H1 (cell line): ENCODE measurements at regions not wholly inside any gene's neighbourhood (a gene's known extent, or its start where the extent isn't known, plus 50 kb on each side); places are given as distances from the start of the nearest gene placed in this dataset.
"Not testable (repeated sequence)": the region's sequence is repeated elsewhere in the genome, so short reads cannot be mapped to it uniquely, and the experiment has no call there.

ENCODE experiments used
- CTCF ChIA-PET: fragments of 300-600 bp; sonication (Branson Sonifier 250); formaldehyde crosslinking; loops from one replicate; lab custom pipeline; 2021; ENCODE audit not compliant: partially characterized antibody; lab: Charles Lee
- POLR2A ChIA-PET: fragments of 300-600 bp; sonication (Branson Sonifier 250); formaldehyde crosslinking; loops from one replicate; lab custom pipeline; 2021; ENCODE audit warnings: inconsistent platforms; ENCODE audit not compliant: partially characterized antibody; lab: Charles Lee
- DNase-seq, 2 experiments: peaks; one replicate each; pipeline versions ENCODE4 v3.0.0 to v3.0.0-alpha.2; 2010 to 2022; ENCODE audit warnings: low spot score in 2 of 2, low read depth in 1 of 2, mixed read lengths in 1 of 2
- FAIRE-seq: peaks from 2 replicates; lab custom pipeline; 2011; peaks lifted over from hg19 to GRCh38; lab: Jason Lieb, UNC
- H2AFZ ChIP-seq: 2 replicates; pipeline ENCODE4 v1.8.1; 2012; ENCODE audit warnings: low read length, inconsistent platforms
- H2AK5ac ChIP-seq: 2 replicates; pipeline ENCODE4 v1.6.1; 2013; ENCODE audit warnings: low read depth, low read length
- H2BK120ac ChIP-seq: replicated peaks from 2 replicates; pipeline ENCODE3; 2013; ENCODE audit warnings: low read depth, low read length, inconsistent platforms
- H2BK12ac ChIP-seq: 2 replicates; pipeline ENCODE4 v1.6.1; 2013; ENCODE audit warnings: low read depth, low read length
- H2BK15ac ChIP-seq: 2 replicates; pipeline ENCODE4 v1.6.1; 2013; ENCODE audit warnings: low read length
- H2BK20ac ChIP-seq: 2 replicates; pipeline ENCODE4 v1.6.1; 2013; ENCODE audit warnings: low read length
- H2BK5ac ChIP-seq: 2 replicates; pipeline ENCODE4 v1.6.1; 2013; ENCODE audit warnings: low read depth, low read length
- H3K14ac ChIP-seq: 2 replicates; pipeline ENCODE4 v1.6.1; 2013; ENCODE audit warnings: inconsistent platforms; ENCODE audit not compliant: insufficient read length
- H3K18ac ChIP-seq: 2 replicates; pipeline ENCODE4 v1.6.1; 2013; ENCODE audit warnings: low read length; ENCODE audit errors: extremely low read depth
- H3K23ac ChIP-seq: 2 replicates; pipeline ENCODE4 v1.6.1; 2013; ENCODE audit warnings: inconsistent platforms; ENCODE audit not compliant: insufficient read length
- H3K23me2 ChIP-seq: 2 replicates; pipeline ENCODE4 v1.6.1; 2013; ENCODE audit warnings: low read depth, low read length
- H3K27ac ChIP-seq: 2 replicates; pipeline ENCODE4 v1.6.1; 2011; ENCODE audit warnings: low read depth, low read length, inconsistent platforms
- H3K27me3 ChIP-seq, 4 experiments: replicated peaks in 1 of 4; 1 replicate in 1 of 4; 2 replicates in 3 of 4; pipeline versions ENCODE4 v1.6.1 to v1.8.1; 2011 to 2013; ENCODE audit warnings: low read length in 3 of 4, mild to moderate bottlenecking in 3 of 4, inconsistent platforms in 2 of 4, mixed read lengths in 2 of 4, moderate library complexity in 1 of 4; ENCODE audit not compliant: control insufficient read depth in 3 of 4, insufficient read depth in 3 of 4; ENCODE audit errors: extremely low read depth in 1 of 4
- H3K36me3 ChIP-seq, 4 experiments: 2 replicates each; pipeline versions ENCODE4 v1.6.1 to v1.8.1; 2011 to 2013; ENCODE audit warnings: mild to moderate bottlenecking in 4 of 4, low read length in 3 of 4, moderate library complexity in 2 of 4, control low read depth in 1 of 4, inconsistent platforms in 1 of 4; ENCODE audit not compliant: insufficient read depth in 4 of 4, control insufficient read depth in 2 of 4
- H3K4ac ChIP-seq: replicated peaks from 2 replicates; pipeline ENCODE3; 2013; ENCODE audit warnings: low read length, low read depth, mixed read lengths, inconsistent platforms; ENCODE audit not compliant: insufficient read length
- H3K4me1 ChIP-seq, 4 experiments: replicated peaks in 1 of 4; 1 replicate in 1 of 4; 2 replicates in 3 of 4; pipeline versions ENCODE4 v1.6.1 to v1.8.1; 2011 to 2013; ENCODE audit warnings: low read length in 3 of 4, inconsistent platforms in 2 of 4, mixed read lengths in 1 of 4; ENCODE audit not compliant: insufficient read depth in 4 of 4, control insufficient read depth in 3 of 4
- H3K4me2 ChIP-seq, 2 experiments: 2 replicates each; pipeline versions ENCODE4 v1.6.1 to v1.8.1; 2011 to 2013; ENCODE audit warnings: low read depth in 2 of 2, low read length in 2 of 2, control low read depth in 1 of 2, inconsistent platforms in 1 of 2, mild to moderate bottlenecking in 1 of 2; ENCODE audit not compliant: insufficient read depth in 1 of 2
- H3K4me3 ChIP-seq, 4 experiments: fragments of 200-600, 300-600 bp in 1 of 4; sonication (generic), shearing (Covaris generic), sonication (Bioruptor Twin) in 1 of 4; 2 replicates each; pipeline versions ENCODE4 v1.5.1 to v1.8.1; 2011 to 2016; ENCODE audit warnings: low read length in 4 of 4, low read depth in 3 of 4, control low read depth in 2 of 4, inconsistent platforms in 2 of 4, mild to moderate bottlenecking in 2 of 4, mixed read lengths in 1 of 4, moderate library complexity in 1 of 4; ENCODE audit not compliant: insufficient read depth in 2 of 4; ENCODE audit errors: extremely low read depth in 1 of 4
- H3K56ac ChIP-seq: replicated peaks from 2 replicates; pipeline ENCODE3; 2013; ENCODE audit warnings: low read depth, mild to moderate bottlenecking, mixed read lengths, low read length, inconsistent platforms; ENCODE audit not compliant: insufficient read length
- H3K79me1 ChIP-seq: 2 replicates; pipeline ENCODE4 v1.6.1; 2013; ENCODE audit warnings: low read depth, low read length, control low read depth
- H3K79me2 ChIP-seq, 2 experiments: 2 replicates each; pipeline versions ENCODE4 v1.6.1 to v1.8.1; 2012 to 2013; ENCODE audit warnings: low read length in 2 of 2, mild to moderate bottlenecking in 2 of 2, inconsistent platforms in 1 of 2; ENCODE audit not compliant: insufficient read depth in 2 of 2, control insufficient read depth in 1 of 2
- H3K9ac ChIP-seq, 4 experiments: replicated peaks in 1 of 4; 1 replicate in 1 of 4; 2 replicates in 3 of 4; pipeline versions ENCODE4 v1.6.1 to v1.8.1; 2011 to 2013; ENCODE audit warnings: low read depth in 3 of 4, low read length in 3 of 4, control low read depth in 2 of 4, mild to moderate bottlenecking in 2 of 4, moderate library complexity in 2 of 4, inconsistent platforms in 1 of 4; ENCODE audit errors: extremely low read depth in 1 of 4
- H3K9me3 ChIP-seq, 2 experiments: 2 replicates each; pipeline versions ENCODE4 v1.6.1 to v1.8.1; 2012 to 2013; ENCODE audit warnings: mild to moderate bottlenecking in 2 of 2, moderate library complexity in 2 of 2, control low read depth in 1 of 2, inconsistent platforms in 1 of 2, low read depth in 1 of 2, low read length in 1 of 2, mixed read lengths in 1 of 2; ENCODE audit not compliant: insufficient read depth in 2 of 2
- H4K20me1 ChIP-seq, 2 experiments: replicated peaks in 1 of 2; 2 replicates each; pipeline versions ENCODE3 to v1.8.1; 2011 to 2013; ENCODE audit warnings: inconsistent platforms in 2 of 2, low read length in 2 of 2, mild to moderate bottlenecking in 1 of 2; ENCODE audit not compliant: insufficient read depth in 2 of 2, control insufficient read depth in 1 of 2
- H4K5ac ChIP-seq: 2 replicates; pipeline ENCODE4 v1.6.1; 2013; ENCODE audit warnings: low read length, low read depth, mixed read lengths, inconsistent platforms; ENCODE audit not compliant: insufficient read length
- H4K8ac ChIP-seq: 2 replicates; pipeline ENCODE4 v1.8.0; 2013; ENCODE audit warnings: mild to moderate bottlenecking, moderate library complexity, low read length, inconsistent platforms; ENCODE audit not compliant: insufficient read depth; ENCODE audit errors: extremely low read depth
- H4K91ac ChIP-seq: replicated peaks from 2 replicates; pipeline ENCODE3; 2013; ENCODE audit warnings: low read length, mixed read lengths, inconsistent platforms; ENCODE audit not compliant: insufficient read length
- WGBS, 2 experiments: shearing (Covaris generic) in 1 of 2; methylation state at CpG; one replicate each; pipeline versions ENCODE4 v1.1.6 to v1.1.7; 2013 to 2015; ENCODE audit warnings: low lambda C conversion rate in 2 of 2, mixed read lengths in 2 of 2, inconsistent platforms in 1 of 2, low coverage in 1 of 2, missing lambda C conversion rate in 1 of 2; ENCODE audit not compliant: insufficient replicate concordance in 2 of 2, insufficient coverage in 1 of 2, insufficient read length in 1 of 2; ENCODE audit errors: extremely low coverage in 1 of 2, missing lambda C conversion rate in 1 of 2; 5-methylcytosine and 5-hydroxymethylcytosine counted together

DNA sequence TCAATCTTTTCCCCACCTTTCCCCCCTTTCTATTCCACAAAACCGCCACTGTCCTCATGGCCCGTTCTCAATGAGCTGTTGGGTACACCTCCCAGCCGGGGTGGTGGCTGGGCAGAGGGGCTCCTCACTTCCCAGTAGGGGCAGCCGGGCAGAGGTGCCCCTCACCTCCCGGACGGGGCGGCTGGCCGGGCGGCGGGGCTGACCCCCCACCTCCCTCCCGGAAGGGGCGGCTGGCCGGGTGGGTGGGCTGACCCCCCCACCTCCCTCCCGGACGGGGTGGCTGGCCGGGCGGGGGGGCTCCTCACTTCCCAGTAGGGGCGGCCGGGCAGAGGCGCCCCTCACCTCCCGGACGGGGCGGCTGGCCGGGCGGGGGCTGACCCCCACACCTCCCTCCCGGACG is 149.3 kb upstream of the SNX7 start:
- DNase-seq, H3K23ac ChIP-seq, H4K20me1 ChIP-seq, H2BK15ac ChIP-seq, H2BK20ac ChIP-seq, H3K9ac ChIP-seq, H4K5ac ChIP-seq, H3K79me2 ChIP-seq, H3K4ac ChIP-seq, H2BK5ac ChIP-seq, H3K79me1 ChIP-seq, H3K23me2 ChIP-seq, POLR2A ChIA-PET, H3K9me3 ChIP-seq, H3K27me3 ChIP-seq, H3K56ac ChIP-seq, H3K4me3 ChIP-seq, H2AFZ ChIP-seq, H2BK120ac ChIP-seq, H3K4me2 ChIP-seq, H3K14ac ChIP-seq, H4K91ac ChIP-seq, H3K18ac ChIP-seq, H3K27ac ChIP-seq, FAIRE-seq, H3K4me1 ChIP-seq, H4K8ac ChIP-seq, H3K36me3 ChIP-seq, CTCF ChIA-PET, H2BK12ac ChIP-seq, H2AK5ac ChIP-seq: not testable (repeated sequence)
- WGBS, 2 experiments: 87% methylated on average over 3 of the region's 27 CpGs; no CpG with 5 or more reads in 1 of the 2 experiments
